GM12875 (cell line): ENCODE measurements at regions not wholly inside any gene's neighbourhood (a gene's known extent, or its start where the extent isn't known, plus 50 kb on each side); places are given as distances from the start of the nearest gene placed in this dataset.

Source experiments
- H3K4me3 ChIP-seq: one replicate; pipeline ENCODE4 v1.5.1; 2011; ENCODE audit warnings: low read depth, low read length, control low read depth
- TF ChIP-seq, protein P1 (sequence below): IDR thresholded peaks from 2 replicates; pipeline ENCODE4 v1.5.1; 2011; ENCODE audit warnings: low read depth, mild to moderate bottlenecking, control low read depth, inconsistent platforms, low read length, moderate library complexity, borderline replicate concordance; ENCODE audit not compliant: insufficient read depth

- H3K4me3 ChIP-seq, result no peak overlapping the region
- TF ChIP-seq, protein P1, sequence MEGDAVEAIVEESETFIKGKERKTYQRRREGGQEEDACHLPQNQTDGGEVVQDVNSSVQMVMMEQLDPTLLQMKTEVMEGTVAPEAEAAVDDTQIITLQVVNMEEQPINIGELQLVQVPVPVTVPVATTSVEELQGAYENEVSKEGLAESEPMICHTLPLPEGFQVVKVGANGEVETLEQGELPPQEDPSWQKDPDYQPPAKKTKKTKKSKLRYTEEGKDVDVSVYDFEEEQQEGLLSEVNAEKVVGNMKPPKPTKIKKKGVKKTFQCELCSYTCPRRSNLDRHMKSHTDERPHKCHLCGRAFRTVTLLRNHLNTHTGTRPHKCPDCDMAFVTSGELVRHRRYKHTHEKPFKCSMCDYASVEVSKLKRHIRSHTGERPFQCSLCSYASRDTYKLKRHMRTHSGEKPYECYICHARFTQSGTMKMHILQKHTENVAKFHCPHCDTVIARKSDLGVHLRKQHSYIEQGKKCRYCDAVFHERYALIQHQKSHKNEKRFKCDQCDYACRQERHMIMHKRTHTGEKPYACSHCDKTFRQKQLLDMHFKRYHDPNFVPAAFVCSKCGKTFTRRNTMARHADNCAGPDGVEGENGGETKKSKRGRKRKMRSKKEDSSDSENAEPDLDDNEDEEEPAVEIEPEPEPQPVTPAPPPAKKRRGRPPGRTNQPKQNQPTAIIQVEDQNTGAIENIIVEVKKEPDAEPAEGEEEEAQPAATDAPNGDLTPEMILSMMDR, result no peak
These were observed 162.0 kb upstream of the PTCH1 start for GRCh38 chr9:95678759-95679158.

GRCh38 chr9:95670122-95670521, 153.4 kb upstream of the PTCH1 start:
- no peak overlapping the region for H3K4me3 ChIP-seq
- TF ChIP-seq, protein P1, result no peak

- no peak overlapping the region for H3K4me3 ChIP-seq
- TF ChIP-seq, protein P1, result no peak
These were observed 152.5 kb upstream of the PTCH1 start for GRCh38 chr9:95669253-95669652.

GRCh38 chr9:95667789-95668188, 151.0 kb upstream of the PTCH1 start:
- H3K4me3 ChIP-seq, result no peak overlapping the region
- TF ChIP-seq, protein P1, result no peak

- TF ChIP-seq, protein P1, result no peak
- no peak overlapping the region for H3K4me3 ChIP-seq
These were observed 150.0 kb upstream of the PTCH1 start for GRCh38 chr9:95666785-95667155.

DNA sequence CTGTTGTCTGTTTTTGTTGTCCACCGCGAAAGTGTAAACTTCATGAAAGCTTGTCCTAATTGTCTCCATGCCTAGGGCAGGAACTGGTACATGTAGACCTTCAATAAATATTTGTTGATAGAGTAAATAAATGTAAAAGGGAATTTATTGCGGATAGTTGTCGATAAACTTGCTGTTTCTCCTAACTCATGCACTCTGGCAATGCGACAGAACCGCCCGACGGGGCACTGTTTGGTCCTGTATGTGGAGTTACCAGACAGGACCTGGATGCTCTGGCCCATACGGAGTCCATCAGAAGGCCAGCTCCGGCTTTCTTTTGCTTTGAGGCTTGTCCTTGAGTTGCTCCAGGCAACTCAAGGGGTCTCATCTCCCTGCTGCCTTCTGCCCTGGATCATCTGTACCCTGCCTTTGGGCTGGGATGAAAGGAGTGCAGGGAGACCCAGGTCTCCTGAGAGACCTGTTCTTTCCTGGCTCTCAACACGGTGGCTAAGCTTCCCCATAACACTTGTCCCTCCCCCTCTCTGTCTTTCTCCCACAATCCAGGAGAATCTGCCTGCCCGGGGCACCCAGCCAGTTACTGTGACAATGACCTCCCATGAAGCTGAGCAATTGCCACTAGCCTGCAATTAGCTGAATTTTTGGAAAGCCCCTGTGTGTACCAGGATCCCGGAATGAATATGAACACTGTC, 149.5 kb upstream of the PTCH1 start:
- TF ChIP-seq, protein P1, result no peak
- H3K4me3 ChIP-seq, result no peak overlapping the region

GRCh38 chr9:95653246-95653645, 136.5 kb upstream of the PTCH1 start:
- TF ChIP-seq, protein P1, result no peak
- no peak overlapping the region for H3K4me3 ChIP-seq
